HG03565 (cell line): ENCODE measurements at regions not wholly inside any gene's neighbourhood (a gene's known extent, or its start where the extent isn't known, plus 50 kb on each side); places are given as distances from the start of the nearest gene placed in this dataset.

Experiments used
- ATAC-seq: cut with Tn5 transposase; IDR thresholded peaks from one replicate; pipeline ENCODE4 v1.9.1; 2021; ENCODE audit warnings: mild to moderate bottlenecking, moderate library complexity; ENCODE audit not compliant: unreplicated experiment

DNA sequence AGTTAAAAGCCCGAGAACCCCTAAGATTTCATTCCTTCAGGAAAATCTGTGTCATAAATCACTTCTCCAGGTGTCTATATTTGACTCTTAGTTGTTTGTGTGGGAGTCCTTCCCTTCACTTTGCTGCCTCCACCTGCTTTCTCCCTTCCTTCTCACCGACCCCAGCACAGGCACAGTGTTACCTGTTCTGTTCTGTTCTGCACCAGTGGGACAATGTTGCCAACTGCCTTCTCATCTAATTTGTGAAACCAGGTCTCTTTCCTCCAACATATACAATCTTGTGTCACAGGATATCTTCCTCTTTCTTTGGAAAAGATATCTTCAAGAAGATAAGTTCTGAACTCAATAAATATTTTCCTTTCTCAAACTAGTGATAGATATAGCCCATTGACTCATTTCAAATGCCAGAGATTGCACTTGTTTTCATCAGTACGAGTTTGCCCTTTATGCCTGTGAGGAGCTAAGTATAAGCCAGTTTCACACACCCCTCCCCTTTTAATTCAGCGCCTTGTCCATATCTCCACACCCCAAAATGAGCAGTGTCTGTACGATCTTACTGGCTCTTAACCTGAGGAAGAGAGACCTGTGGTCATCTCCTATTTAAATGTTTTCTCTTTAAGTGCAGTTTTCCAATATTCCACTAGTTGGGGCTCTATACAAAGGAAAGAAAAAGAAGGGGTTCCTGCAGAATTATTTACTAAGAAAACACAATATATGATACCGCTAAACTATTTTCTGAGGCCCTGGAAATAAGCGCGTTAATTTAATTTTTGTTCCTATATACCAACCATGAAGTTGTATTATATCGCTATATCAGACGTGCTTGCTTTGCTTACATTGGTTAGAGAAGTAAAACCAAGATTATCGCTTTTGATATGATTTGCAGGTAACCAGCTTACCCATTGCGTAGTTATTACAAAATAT, 81.6 kb upstream of the PREP start:
- ATAC-seq = no peak

DNA sequence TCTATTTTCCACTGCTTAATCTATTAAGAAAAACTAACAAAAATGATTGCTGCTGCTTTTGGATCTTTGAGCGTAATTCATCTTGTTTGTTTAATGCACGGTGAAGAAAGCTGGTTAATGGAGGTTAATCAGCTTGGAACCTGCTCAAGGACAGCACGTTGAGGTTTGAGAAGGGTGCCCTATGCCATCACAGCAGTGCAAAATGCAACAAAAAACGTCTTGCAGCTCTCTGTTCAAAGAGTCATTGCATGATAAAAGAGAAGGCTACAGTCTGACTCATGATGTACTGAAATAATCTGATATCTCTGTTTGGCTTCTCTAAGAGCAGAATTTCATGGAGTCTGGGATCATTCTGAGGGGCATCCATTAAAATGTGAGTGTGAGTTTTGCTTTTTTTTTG, 80.6 kb upstream of the PREP start:
- ATAC-seq = no peak

DNA sequence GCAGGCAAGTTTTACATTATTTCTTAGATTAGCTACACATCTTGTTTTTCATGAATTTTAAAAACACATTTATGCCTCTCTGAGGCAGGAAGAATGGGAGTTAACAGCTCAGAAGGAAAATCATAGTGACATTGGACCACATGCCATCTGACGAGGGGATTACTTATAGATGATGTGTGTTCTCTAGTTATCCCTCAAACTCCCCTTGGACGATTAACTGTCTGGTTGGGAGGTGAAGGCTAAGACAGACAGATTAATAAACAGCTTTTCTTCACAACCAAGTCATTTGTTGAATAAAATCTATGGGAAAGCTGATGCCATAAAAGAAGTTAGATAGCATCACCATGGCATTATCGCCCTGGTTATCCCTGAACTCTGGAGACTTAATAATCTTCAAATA, 80.0 kb upstream of the PREP start:
- ATAC-seq = no peak

DNA sequence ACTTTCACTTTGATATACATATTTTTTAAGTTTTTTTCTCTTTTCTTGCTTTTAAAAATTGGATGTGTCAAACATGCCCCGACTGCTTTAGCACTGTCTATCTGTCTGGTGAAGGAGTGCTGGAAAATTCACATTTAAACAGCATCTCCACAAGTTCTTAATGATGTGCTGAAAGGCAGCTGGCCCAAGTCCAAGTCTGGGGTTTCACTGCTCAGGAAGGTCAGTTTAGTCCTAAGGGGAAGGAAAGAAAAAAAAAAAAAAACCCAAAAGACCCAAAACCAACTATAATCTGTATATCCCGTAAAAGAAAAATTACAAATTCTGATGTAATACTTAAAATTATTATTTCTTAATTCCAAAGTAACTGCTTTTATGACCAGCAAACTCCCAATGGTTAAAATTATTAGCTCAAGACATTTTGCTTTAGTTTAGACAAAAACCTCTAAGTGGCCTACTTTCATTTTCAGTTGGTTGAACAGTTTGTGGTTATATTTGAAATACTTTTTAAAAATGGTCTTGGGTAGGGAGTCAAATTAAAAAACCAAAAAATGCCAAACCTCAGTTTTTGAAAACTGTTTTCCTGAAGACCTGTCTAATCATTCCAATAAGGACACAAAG, 79.5 kb upstream of the PREP start:
- no peak for ATAC-seq

DNA sequence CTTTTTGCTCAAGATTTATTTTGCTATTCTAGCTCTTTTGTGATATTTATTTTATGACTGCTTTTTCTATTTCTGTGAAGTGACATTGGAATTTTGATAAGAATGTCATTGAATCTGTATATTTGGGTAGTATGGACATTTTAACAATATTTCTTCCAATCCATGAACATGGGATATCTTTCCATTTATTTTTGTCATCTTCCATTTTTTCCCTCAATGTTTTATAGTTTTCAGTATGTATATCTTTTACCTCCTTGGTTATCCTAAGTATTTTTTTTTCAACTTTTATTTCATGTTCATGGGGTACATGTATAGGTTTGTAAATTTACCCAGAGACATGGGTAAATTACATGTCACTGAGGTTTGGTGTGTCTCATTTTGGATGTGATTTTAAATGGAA, 74.1 kb upstream of the PREP start:
- ATAC-seq = no peak

DNA sequence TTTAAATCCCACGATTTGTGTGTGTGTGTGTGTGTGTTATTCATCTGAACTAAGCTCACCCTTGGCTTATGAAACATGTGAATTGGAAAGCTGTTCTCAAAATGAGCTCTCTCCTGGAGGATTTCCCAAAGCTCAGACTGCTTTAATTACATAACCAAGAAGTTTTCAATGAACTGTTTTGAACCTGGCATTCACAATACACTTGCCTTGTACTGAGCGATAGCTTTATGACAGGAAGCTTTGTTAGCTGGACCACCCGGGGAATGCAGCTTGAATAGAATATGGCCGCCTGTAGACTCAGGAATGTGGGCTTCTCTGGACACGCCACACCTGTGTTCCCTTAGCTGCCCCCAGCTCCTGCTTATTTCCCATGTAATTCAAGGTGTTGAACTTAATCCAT, 71.4 kb upstream of the PREP start:
- ATAC-seq = no peak

DNA sequence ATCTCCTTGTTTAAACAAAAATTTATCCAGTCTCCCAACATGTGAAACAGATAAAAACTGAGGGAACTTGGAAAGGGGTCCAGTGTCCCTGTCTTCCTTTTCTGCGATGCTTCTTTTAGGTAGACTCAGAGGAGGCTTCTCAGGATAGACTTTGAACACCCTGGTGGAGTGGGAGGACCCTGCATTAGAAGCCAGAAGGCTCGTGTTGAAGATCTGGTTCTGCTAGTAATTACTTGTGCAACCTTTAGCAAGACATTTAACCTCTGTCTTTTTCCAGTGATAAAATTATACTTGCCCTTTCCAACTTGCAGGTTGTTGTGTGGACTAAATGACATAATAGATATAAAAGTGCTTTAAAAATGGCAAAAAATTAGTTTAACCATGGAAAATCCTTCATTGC, 67.1 kb upstream of the PREP start:
- ATAC-seq = no peak

DNA sequence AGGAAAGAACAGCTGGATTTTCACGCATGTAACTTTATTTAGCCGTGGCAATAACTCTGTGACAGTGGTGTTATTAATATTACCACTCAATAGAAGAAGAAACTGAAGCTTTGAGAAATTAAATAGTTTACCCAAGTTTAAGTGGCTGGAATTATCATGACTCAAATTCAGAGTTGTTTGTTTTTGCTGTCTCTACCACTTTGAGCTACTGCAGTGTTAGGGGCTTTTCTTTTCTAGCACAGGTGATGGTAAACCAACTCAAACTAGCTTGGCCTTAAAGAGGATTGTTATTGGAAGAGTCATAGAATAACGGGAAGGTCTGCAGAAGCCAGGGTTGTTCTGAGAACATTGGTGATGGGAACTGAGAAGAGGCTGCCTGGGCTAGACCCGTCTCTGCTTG, 66.0 kb upstream of the PREP start:
- no peak for ATAC-seq

DNA sequence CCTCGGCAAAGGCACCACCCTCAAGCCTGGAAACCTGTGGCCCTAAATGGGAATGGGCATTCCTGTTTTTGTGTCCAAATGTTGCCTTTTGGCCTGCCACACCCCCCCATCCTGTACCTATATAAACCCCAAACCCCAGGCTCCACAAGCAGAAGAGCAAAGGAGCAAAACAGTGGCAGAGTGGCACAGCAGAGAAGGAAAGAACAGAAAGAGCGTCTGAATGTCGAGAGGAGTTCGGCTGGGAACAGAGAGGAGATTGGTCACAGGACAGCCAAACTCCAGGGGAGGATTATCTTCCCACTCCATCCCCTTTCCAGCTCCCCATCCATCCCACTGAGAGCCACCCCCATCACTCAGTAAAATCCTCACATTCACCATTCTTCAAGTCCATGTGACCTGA, 58.0 kb upstream of the PREP start:
- ATAC-seq = no peak

DNA sequence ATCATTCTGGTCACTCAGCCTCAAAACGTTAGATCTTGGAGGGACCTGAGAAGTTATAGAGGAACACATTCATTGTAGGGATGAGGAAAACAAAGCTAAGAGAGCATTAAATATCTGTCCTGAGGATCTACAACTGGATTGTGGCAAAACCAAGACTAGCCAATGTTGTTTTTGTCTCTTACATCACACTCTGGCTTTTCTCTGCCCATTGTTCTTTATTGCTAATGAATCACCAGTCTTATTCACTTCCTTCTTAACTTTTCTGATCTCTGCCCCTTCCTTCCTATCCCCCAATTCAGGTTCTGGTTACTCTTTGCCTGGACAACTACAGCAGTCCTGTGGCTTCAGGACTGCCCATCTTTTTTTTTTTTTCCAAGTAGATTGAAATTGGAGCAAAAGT, 57.0 kb upstream of the PREP start:
- no peak for ATAC-seq

DNA sequence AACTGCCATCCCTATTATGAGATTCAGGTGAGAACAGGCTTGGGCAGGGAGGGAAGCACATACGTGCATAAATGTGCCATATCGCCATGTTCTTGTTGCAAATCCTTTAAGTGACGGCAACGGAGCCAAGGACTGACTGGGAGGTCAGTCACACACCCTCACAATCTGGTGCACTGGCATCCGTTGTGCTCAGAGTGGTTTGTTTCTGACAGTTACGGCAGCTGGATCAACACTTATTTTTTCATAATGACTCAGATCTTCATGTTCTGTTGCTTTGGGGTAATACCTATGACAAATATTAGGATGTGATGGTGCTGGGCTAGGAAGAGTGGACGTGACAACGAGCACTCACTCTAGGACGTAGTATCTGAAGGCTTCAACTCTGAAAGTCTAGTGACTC, 56.2 kb upstream of the PREP start:
- ATAC-seq = peak; percentile 90

DNA sequence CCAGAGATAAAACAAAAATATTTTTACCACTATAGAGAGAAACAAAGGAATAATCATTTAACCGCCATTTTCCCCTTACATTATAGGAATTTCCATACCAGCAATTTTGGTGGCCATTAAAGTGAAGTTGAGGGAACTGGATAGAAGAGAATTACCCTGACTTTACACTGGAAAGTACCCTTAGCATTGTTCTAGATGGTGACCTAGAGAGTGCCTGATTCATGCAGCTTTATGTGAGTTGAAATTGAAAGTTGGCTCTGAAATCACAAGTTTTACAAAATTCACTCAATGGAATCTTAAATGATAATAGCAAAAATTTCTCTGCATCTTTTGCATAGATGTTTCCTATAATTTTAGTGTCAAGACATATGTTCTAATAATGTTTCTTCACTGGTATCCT, 55.7 kb upstream of the PREP start:
- peak; percentile 28 for ATAC-seq

DNA sequence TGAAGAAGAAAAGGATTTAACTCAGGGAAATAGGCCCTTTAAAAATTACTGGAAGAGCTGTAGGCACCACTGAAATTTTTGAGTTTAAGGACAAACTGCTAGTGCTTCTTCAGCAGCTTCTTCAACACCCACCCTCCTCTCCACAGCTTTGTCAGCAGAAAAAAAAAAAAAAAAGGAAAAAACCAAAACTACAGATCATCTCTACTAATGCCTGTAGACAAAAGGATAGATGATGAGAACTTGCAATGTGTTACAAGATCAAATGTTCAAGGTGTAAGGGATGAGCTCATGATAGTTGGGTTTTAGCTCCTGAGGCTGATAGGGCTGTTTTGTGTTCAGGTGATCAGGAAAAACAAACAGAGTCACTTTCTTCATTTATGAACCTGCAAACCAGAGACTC, 55.2 kb upstream of the PREP start:
- no peak for ATAC-seq

DNA sequence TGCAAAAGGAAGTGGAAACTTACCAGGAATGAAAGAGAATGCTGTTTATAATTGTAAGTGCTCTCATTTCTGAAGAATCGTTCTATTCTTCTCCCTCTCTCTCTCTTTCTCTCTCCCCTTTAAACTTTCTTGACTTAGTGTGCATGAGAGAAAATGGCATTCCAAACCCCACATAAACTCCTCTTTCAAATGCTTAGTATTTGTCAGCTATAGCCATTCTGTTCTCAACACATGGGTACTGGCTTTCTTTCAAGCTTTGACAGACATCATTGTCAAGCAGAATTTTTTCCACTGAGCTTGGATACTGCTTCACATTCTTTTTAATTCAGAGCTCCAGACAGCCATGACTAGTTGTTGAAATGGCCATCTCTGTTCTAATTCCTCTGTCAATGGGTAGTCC, 51.1 kb upstream of the PREP start:
- no peak for ATAC-seq

DNA sequence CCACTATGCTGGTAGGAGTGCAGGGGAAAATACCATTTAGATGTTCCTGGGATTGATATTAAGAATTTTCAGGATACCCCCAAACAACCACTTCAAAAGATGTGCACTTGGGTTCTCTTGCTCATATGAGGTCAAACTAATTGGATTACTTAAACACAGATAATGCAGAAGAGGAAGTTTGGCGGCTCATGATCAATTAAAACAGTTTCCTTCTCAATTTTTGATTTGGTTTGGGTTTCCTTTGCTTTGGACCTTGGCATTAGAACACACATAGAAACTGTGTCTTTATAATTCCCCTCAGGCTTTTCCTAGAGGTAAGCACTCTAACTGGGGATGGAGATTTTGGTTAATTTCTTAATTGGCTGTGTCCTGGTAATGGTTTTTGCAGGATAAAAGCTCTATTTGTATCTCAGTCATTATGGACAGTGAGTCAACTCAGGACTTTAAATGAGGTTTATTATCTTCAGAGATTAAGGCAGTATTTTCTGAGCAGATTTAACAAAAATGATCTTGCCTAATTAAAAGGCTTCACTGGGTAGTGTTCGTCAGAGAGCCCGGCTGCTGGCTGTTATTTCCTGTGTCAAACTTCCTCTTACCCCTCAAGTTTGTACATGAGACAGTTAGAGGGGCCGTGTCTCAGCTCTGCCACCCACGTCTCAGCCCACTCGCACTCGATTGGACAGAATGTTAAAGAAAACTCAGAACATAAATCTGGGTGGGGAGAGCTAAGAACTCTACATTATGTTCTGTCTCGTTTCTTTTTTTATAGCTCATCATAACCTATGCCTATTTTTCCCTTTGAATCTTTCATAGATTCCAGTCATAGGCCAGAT, 50.3 kb upstream of the PREP start:
- peak; percentile 48 for ATAC-seq
